HCT116 (cell line): ENCODE measurements at regions not wholly inside any gene's neighbourhood (a gene's known extent, or its start where the extent isn't known, plus 50 kb on each side); places are given as distances from the start of the nearest gene placed in this dataset.

ENCODE experiments used
- ATAC-seq: fragments of 200-7000 bp; cut with Tn5 transposase; 2 replicates; pipeline ENCODE4 v1.9.1; 2020; ENCODE audit warnings: mild to moderate bottlenecking, moderate library complexity
- BruUV-seq: library from RNA; stranded (reverse); fragments of 400-500 nt; replicated peaks from 2 replicates; lab custom pipeline; 2021; lab: Mats Ljungman, UMichigan
- CTCF ChIA-PET: fragments of 300-600 bp; sonication (Branson Sonifier 250); formaldehyde crosslinking; loops from one replicate; lab custom pipeline; 2021; ENCODE audit warnings: antibody characterized with exemption; lab: Charles Lee
- POLR2A ChIA-PET: fragments of 300-600, 350-600 bp; sonication (Branson Sonifier 250); formaldehyde crosslinking; loops from one replicate; lab custom pipeline; 2021; ENCODE audit warnings: antibody characterized with exemption; lab: Charles Lee
- RAD21 ChIA-PET, 2 experiments: fragments of 300-600 bp; sonication (Branson Sonifier 250); formaldehyde crosslinking; loops; one replicate each; lab custom pipeline; 2023; ENCODE audit warnings: low total read pairs in 2 of 2; ENCODE audit not compliant: uncharacterized antibody in 2 of 2, unreplicated experiment in 2 of 2, low non-redundant PET in 1 of 2; lab: Charles Lee
- DNase-seq: peaks from one replicate; pipeline ENCODE4 v3.0.0-alpha.2; 2010; ENCODE audit warnings: low read depth, low spot score
- H2AFZ ChIP-seq: fragments of 200-600 bp; shearing (Covaris generic), sonication (generic); 2 replicates; pipeline ENCODE4 v1.6.1; 2017; ENCODE audit warnings: low read depth, mixed run types, mixed read lengths, antibody characterized with exemption, low read length; ENCODE audit not compliant: poor library complexity, severe bottlenecking
- H3K27ac ChIP-seq: 2 replicates; pipeline ENCODE4 v1.5.1; 2012; ENCODE audit warnings: low read depth, low read length
- H3K27me3 ChIP-seq: fragments of 200-600 bp; sonication (generic); 2 replicates; pipeline ENCODE4 v1.6.1; 2016; ENCODE audit warnings: mixed run types, low read length, mixed read lengths; ENCODE audit not compliant: insufficient read depth
- H3K36me3 ChIP-seq, 2 experiments: fragments of 200-500 bp in 1 of 2; fragments of 200-600 bp in 1 of 2; sonication (Bioruptor generic) in 1 of 2; sonication (generic) in 1 of 2; 2 replicates each; pipeline versions ENCODE4 v1.5.1 to v1.6.1; 2014 to 2016; ENCODE audit warnings: low read length in 2 of 2, inconsistent platforms in 1 of 2, mixed read lengths in 1 of 2, mixed run types in 1 of 2; ENCODE audit not compliant: insufficient read depth in 2 of 2, control insufficient read depth in 1 of 2
- H3K4me1 ChIP-seq, 2 experiments: fragments of 200-600 bp in 1 of 2; sonication (generic) in 1 of 2; 2 replicates each; pipeline versions ENCODE4 v1.5.1 to v1.6.1; 2012 to 2017; ENCODE audit warnings: low read length in 2 of 2, inconsistent platforms in 1 of 2, mild to moderate bottlenecking in 1 of 2, mixed read lengths in 1 of 2, mixed run types in 1 of 2, moderate library complexity in 1 of 2; ENCODE audit not compliant: insufficient read depth in 2 of 2, control insufficient read depth in 1 of 2
- H3K4me2 ChIP-seq: fragments of 200-600 bp; sonication (generic); 2 replicates; pipeline ENCODE4 v1.6.1; 2017; ENCODE audit warnings: mixed run types, low read length, mixed read lengths
- H3K4me3 ChIP-seq, 2 experiments: fragments of 200-600 bp in 1 of 2; sonication (generic) in 1 of 2; replicated peaks in 1 of 2; 2 replicates each; pipeline ENCODE4 v1.5.1; 2011 to 2016; ENCODE audit warnings: low read length in 2 of 2, control low read depth in 1 of 2, low read depth in 1 of 2, mild to moderate bottlenecking in 1 of 2, mixed read lengths in 1 of 2, mixed run types in 1 of 2
- H3K79me2 ChIP-seq: fragments of 200-600 bp; sonication (generic); 2 replicates; pipeline ENCODE4 v1.6.1; 2017; ENCODE audit warnings: mild to moderate bottlenecking, mixed run types, low read length, moderate library complexity, mixed read lengths; ENCODE audit not compliant: insufficient read depth
- H3K9ac ChIP-seq: fragments of 200-600 bp; sonication (generic); 2 replicates; pipeline ENCODE4 v1.6.1; 2016; ENCODE audit warnings: low read length, mixed read lengths
- H3K9me2 ChIP-seq: fragments of 200-600 bp; sonication (generic), shearing (Covaris generic); 2 replicates; pipeline ENCODE4 v1.6.1; 2017; ENCODE audit warnings: mixed run types, mild to moderate bottlenecking, moderate library complexity; ENCODE audit not compliant: insufficient read depth
- H3K9me3 ChIP-seq, 2 experiments: fragments of 200-500 bp in 1 of 2; fragments of 200-600 bp in 1 of 2; sonication (Bioruptor generic) in 1 of 2; sonication (generic) in 1 of 2; 2 replicates each; pipeline ENCODE4 v1.6.1; 2014 to 2017; ENCODE audit warnings: low read length in 2 of 2, mixed read lengths in 2 of 2, inconsistent platforms in 1 of 2, low read depth in 1 of 2, mild to moderate bottlenecking in 1 of 2, mixed run types in 1 of 2, moderate library complexity in 1 of 2; ENCODE audit not compliant: control insufficient read depth in 1 of 2, insufficient read depth in 1 of 2
- H4K20me1 ChIP-seq: fragments of 200-600 bp; sonication (generic), shearing (Covaris generic); 2 replicates; pipeline ENCODE4 v1.6.1; 2017; ENCODE audit warnings: mixed run types, mild to moderate bottlenecking, moderate library complexity; ENCODE audit not compliant: insufficient read depth
- ATF3 ChIP-seq: IDR thresholded peaks from 2 replicates; pipeline ENCODE4 v1.6.1; 2012
- CBX3 ChIP-seq: IDR thresholded peaks from 2 replicates; pipeline ENCODE4 v1.6.1; 2012; ENCODE audit warnings: low read depth
- CTCF ChIP-seq, 3 experiments: fragments of 200-600 bp in 1 of 3; sonication (generic) in 1 of 3; IDR thresholded peaks in 2 of 3; conservative IDR thresholded peaks in 1 of 3; 2 replicates each; pipeline ENCODE4 v1.5.1; 2012 to 2017; ENCODE audit warnings: low read depth in 2 of 3, low read length in 2 of 3, antibody characterized with exemption in 1 of 3, borderline replicate concordance in 1 of 3, control low read depth in 1 of 3, mild to moderate bottlenecking in 1 of 3, mixed read lengths in 1 of 3, mixed run types in 1 of 3, moderate library complexity in 1 of 3; ENCODE audit not compliant: insufficient read depth in 1 of 3
- EGR1 ChIP-seq: IDR thresholded peaks from 2 replicates; pipeline ENCODE4 v1.6.1; 2012; ENCODE audit warnings: low read depth
- EZH2 ChIP-seq: fragments of 200-600 bp; sonication (generic); IDR thresholded peaks from 2 replicates; pipeline ENCODE4 v1.6.1; 2017; ENCODE audit warnings: antibody characterized with exemption, mixed run types
- JUND ChIP-seq: IDR thresholded peaks from 2 replicates; pipeline ENCODE4 v1.6.1; 2012
- POLR2AphosphoS5 ChIP-seq: IDR thresholded peaks from 2 replicates; pipeline ENCODE4 v1.6.1; 2011; ENCODE audit warnings: mild to moderate bottlenecking, low read depth, low read length, moderate library complexity
- RAD21 ChIP-seq: IDR thresholded peaks from 2 replicates; pipeline ENCODE4 v1.6.1; 2012; ENCODE audit warnings: low read depth, mild to moderate bottlenecking
- REST ChIP-seq: IDR thresholded peaks from 2 replicates; pipeline ENCODE4 v1.6.1; 2012; ENCODE audit warnings: low read depth
- SP1 ChIP-seq: IDR thresholded peaks from 2 replicates; pipeline ENCODE4 v1.6.1; 2012; ENCODE audit warnings: low read depth
- TCF7L2 ChIP-seq: IDR thresholded peaks from 2 replicates; pipeline ENCODE4 v1.7.0; 2011; ENCODE audit warnings: borderline replicate concordance, inconsistent platforms; ENCODE audit not compliant: insufficient read depth, insufficient read length; ENCODE audit errors: extremely low read depth
- ZFX ChIP-seq: fragments of 450-650 bp; IDR thresholded peaks from 2 replicates; pipeline ENCODE4 v1.6.1; 2017
- ZNF274 ChIP-seq: fragments of 200-500 bp; sonication (Bioruptor generic); IDR thresholded peaks from 2 replicates; pipeline ENCODE4 v1.6.1; 2014; ENCODE audit warnings: mild to moderate bottlenecking, low read depth, low read length, inconsistent platforms
- intact Hi-C: fragments of 100-400 bp; cut with micrococcal nuclease; formaldehyde crosslinking; loops from 2 replicates; pipeline ENCODE4 v1.10.0; 2022

GRCh38 chr1:170385750-170386149 is 146.2 kb upstream of the GORAB start:
- no peak overlapping the region for H3K9ac ChIP-seq
- H3K9me2 ChIP-seq, result no peaks in the 10 kb centered on the region
- DNase-seq, result no peak
- no peaks in the 10 kb centered on the region for H3K79me2 ChIP-seq
- no peak overlapping the region for H2AFZ ChIP-seq
- no peaks in the 10 kb centered on the region for H4K20me1 ChIP-seq
- H3K27me3 ChIP-seq, result no peaks in the 10 kb centered on the region
- no peaks in the 10 kb centered on the region for H3K36me3 ChIP-seq
- no peaks in the 10 kb centered on the region for H3K4me1 ChIP-seq
- no peak overlapping the region for H3K4me3 ChIP-seq
- CTCF ChIA-PET, result no interaction called here
- no peaks in the 10 kb centered on the region for H3K9me3 ChIP-seq
- RAD21 ChIA-PET, result no interaction called here
- intact Hi-C loops, result no loop called here
- no peak for ATAC-seq
- POLR2A ChIA-PET, result no interaction called here
- TF ChIP-seq CTCF (IDR thresholded peaks at IDR 0.05 in 2 of 3, conservative IDR thresholded peaks at IDR 0.05 in 1 of 3; ENCODE audit: borderline replicate concordance in 1 of 3, insufficient read depth in 1 of 3, low read depth in 2 of 3, low read length in 2 of 3), result no peak
- no peak for TF ChIP-seq SP1
- no peak for TF ChIP-seq JUND
- no peak for TF ChIP-seq POLR2AphosphoS5
- no peak for TF ChIP-seq ZNF274
- no peak for TF ChIP-seq EGR1
- no peak for TF ChIP-seq CBX3
- TF ChIP-seq RAD21, result no peak
- no peak for TF ChIP-seq EZH2
- no TSS peak for BruUV-seq
- no peak overlapping the region for H3K27ac ChIP-seq
- no peak overlapping the region for H3K4me2 ChIP-seq

- Histone ChIP-seq H3K27ac (no peak overlapping the region), H2AFZ (no peak overlapping the region), H3K4me3 (no peak overlapping the region), H3K9me3 (no peaks in the 10 kb centered on the region), H3K4me2 (no peak overlapping the region), H3K79me2 (no peaks in the 10 kb centered on the region), H3K4me1 (no peaks in the 10 kb centered on the region), H4K20me1 (no peaks in the 10 kb centered on the region), H3K9ac (no peak overlapping the region), H3K27me3 (no peaks in the 10 kb centered on the region), H3K36me3 (no peaks in the 10 kb centered on the region), H3K9me2 (no peaks in the 10 kb centered on the region)
- CTCF ChIA-PET, result no interaction called here
- POLR2A ChIA-PET, result no interaction called here
- no TSS peak for BruUV-seq
- DNase-seq, result no peak
- no peak for ATAC-seq
- RAD21 ChIA-PET, result no interaction called here
- intact Hi-C loops, result no loop called here
- TF ChIP-seq TCF7L2, result no peak
- TF ChIP-seq RAD21, result no peak
- no peak for TF ChIP-seq ZFX
- no peak for TF ChIP-seq REST
- no peak for TF ChIP-seq ATF3
- no peak for TF ChIP-seq CTCF (IDR thresholded peaks at IDR 0.05 in 2 of 3, conservative IDR thresholded peaks at IDR 0.05 in 1 of 3; ENCODE audit: borderline replicate concordance in 1 of 3, insufficient read depth in 1 of 3, low read depth in 2 of 3, low read length in 2 of 3)
These were observed 143.5 kb upstream of the GORAB start for GRCh38 chr1:170388489-170388888.
